ENCODE measurements at regions not wholly inside any gene's neighbourhood (a gene's known extent, or its start where the extent isn't known, plus 50 kb on each side); places are given as distances from the start of the nearest gene placed in this dataset.
"Not testable (repeated sequence)": the region's sequence is repeated elsewhere in the genome, so short reads cannot be mapped to it uniquely, and the experiment has no call there.

DNA sequence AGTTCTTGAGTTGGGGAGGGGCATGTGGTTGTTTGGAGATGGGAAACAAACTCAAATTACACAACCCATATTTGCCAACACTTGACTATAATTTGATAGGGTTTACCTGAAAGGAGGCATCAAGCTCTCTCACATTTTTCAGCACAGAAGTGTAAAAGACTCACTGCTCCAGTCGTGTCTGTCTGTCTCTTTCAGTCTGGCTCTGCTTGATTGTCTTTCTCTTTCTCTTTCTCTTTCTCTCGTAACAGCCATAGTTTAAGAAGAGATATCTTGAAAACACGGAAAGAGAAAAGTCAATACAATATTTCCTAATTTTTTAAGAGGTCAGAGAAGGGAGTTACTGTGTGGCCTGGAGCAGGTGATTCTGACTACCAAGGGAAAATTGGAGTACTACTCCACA lies 413.6 kb upstream of the CXorf51A start:
- TF ChIP-seq, protein P1, sequence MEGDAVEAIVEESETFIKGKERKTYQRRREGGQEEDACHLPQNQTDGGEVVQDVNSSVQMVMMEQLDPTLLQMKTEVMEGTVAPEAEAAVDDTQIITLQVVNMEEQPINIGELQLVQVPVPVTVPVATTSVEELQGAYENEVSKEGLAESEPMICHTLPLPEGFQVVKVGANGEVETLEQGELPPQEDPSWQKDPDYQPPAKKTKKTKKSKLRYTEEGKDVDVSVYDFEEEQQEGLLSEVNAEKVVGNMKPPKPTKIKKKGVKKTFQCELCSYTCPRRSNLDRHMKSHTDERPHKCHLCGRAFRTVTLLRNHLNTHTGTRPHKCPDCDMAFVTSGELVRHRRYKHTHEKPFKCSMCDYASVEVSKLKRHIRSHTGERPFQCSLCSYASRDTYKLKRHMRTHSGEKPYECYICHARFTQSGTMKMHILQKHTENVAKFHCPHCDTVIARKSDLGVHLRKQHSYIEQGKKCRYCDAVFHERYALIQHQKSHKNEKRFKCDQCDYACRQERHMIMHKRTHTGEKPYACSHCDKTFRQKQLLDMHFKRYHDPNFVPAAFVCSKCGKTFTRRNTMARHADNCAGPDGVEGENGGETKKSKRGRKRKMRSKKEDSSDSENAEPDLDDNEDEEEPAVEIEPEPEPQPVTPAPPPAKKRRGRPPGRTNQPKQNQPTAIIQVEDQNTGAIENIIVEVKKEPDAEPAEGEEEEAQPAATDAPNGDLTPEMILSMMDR (IDR thresholded peaks at IDR 0.05) = no peak
- no peak for TF ChIP-seq POLR2A (IDR thresholded peaks at IDR 0.05)
- Histone ChIP-seq H3K27me3 (no peaks in the 10 kb centered on the region), H3K27ac (no peak overlapping the region), H3K9me3 (replicated peaks in 1 of 3) (no peaks in the 10 kb centered on the region), H3K36me3 (replicated peaks in 1 of 2) (no peaks in the 10 kb centered on the region), H3K4me1 (replicated peaks in 1 of 2) (no peaks in the 10 kb centered on the region), H3K4me3 (no peak overlapping the region)
- intact Hi-C loops (cut with DNase I) = no loop called here
- 63 to 86% (median 71%) methylated on average over 3 of the region's 3 CpGs for WGBS, 4 donors
- DNase-seq = no peak

DNA sequence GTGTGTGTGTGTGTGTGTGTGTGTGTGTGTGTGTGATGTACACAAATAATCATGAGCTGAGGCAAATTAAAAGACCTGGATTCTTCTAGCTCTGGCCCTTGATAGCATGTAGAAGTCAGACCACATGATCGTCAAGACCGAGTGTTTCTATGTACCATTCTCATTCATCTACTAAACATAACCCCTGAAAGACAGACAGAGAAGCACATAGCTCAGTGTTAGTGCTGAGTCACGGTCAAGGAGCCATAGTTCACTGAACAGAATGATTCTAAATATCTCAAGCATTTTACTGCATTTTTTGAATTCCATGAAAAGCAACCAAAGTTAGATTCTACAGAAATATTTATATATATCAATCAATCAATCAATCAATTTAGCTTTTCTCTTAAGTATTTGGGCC lies 412.3 kb upstream of the CXorf51A start:
- DNase-seq = no peak
- TF ChIP-seq, protein P1 (IDR thresholded peaks at IDR 0.05) = no peak
- no peak for TF ChIP-seq POLR2A (IDR thresholded peaks at IDR 0.05)
- Histone ChIP-seq H3K9me3 (replicated peaks in 1 of 3) (no peaks in the 10 kb centered on the region), H3K27ac (no peak overlapping the region), H3K27me3 (no peaks in the 10 kb centered on the region), H3K4me1 (replicated peaks in 1 of 2) (no peaks in the 10 kb centered on the region), H3K4me3 (no peak overlapping the region), H3K36me3 (replicated peaks in 1 of 2) (no peaks in the 10 kb centered on the region)
- 63 to 93% (median 82%) methylated on average over 3 of the region's 3 CpGs for WGBS, 4 donors
- intact Hi-C loops (cut with DNase I) = no loop called here

DNA sequence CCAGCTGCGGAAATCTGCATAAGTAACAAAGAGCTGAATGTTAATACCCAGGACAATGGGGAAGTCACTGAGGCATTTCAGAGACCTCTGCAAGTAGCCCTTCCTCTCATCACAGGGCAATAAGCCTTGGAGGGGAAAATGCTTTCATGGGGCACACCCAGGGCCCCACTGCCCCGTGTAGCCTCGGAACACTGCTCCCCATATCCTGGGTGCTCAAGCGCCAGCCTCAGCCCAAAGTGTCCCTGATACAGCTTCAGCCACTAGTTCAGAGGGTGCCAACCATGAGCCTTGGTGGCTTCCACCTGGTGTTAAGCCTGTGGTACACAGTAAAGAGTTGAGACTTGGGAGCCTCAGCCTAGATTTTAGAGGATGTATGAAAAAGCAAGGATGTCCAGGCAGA lies 402.8 kb upstream of the CXorf51A start:
- no peak for DNase-seq
- TF ChIP-seq, protein P1 (IDR thresholded peaks at IDR 0.05) = no peak
- no peak for TF ChIP-seq POLR2A (IDR thresholded peaks at IDR 0.05)
- WGBS, 4 donors = 84 to 100% (median 89%) methylated on average over 3 to 4 of the region's 4 CpGs

DNA sequence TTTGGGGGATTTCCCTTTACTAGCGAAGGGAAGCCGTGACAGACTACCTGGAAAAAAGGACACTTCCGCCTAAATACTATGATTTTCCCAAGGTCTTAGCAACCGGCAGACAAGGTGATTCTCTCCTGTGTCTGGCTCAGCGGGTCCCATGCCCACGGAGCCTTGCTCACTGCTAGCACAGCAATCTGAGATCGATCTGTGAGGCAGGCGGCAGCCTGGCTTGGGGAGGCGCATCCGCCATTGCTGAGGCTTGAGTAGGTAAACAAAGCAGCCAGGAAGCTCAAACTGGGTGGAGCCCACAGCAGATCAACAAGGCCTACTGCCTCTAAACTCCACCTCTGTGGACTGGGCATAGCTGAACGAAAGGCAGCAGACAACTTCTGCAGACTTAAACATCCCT lies 385.9 kb upstream of the CXorf51A start:
- H3K4me3 ChIP-seq; H3K9me3 ChIP-seq (replicated peaks in 1 of 3); H3K36me3 ChIP-seq (replicated peaks in 1 of 2); H3K4me1 ChIP-seq (replicated peaks in 1 of 2); DNase-seq; intact Hi-C loops (cut with DNase I); H3K27ac ChIP-seq; H3K27me3 ChIP-seq: not testable (repeated sequence)
- WGBS, 4 donors = 85 to 93% (median 89%) methylated on average over 4 to 11 of the region's 11 CpGs

More for the DNA sequence above, 402.8 kb upstream of the CXorf51A start:
- no peak overlapping the region for H3K27ac ChIP-seq
- intact Hi-C loops (cut with DNase I) = no loop called here
- H3K4me1 ChIP-seq (replicated peaks in 1 of 2) = no peaks in the 10 kb centered on the region
- H3K27me3 ChIP-seq = no peaks in the 10 kb centered on the region
- no peaks in the 10 kb centered on the region for H3K36me3 ChIP-seq (replicated peaks in 1 of 2)
- no peaks in the 10 kb centered on the region for H3K9me3 ChIP-seq (replicated peaks in 1 of 3)
- no peak overlapping the region for H3K4me3 ChIP-seq

DNA sequence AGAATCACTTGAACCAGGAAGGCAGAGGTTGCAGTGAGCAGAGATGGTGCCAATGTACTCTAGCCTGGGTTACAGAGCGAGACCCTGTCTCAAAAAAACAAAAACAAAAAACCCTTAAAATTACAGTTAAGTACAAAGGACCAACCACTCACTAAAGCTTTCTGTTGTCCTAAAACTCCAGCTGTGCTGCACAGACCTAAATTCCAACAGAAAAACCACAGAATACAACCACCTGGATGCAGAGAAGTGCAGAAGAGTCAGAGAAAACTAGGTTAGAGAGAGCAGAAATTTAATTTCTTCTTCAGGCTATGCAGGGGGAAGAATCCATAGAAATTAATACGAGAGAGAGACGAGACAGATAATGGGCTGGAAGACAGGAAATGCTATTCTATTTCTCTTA lies 376.8 kb upstream of the CXorf51A start:
- DNase-seq = no peak
- intact Hi-C loops (cut with DNase I) = no loop called here
- WGBS, 4 donors = 71 to 89% (median 79%) methylated on average over 3 of the region's 3 CpGs
- Histone ChIP-seq H3K27ac (no peak overlapping the region), H3K36me3 (replicated peaks in 1 of 2) (no peaks in the 10 kb centered on the region), H3K4me1 (replicated peaks in 1 of 2) (no peaks in the 10 kb centered on the region), H3K4me3 (no peak overlapping the region), H3K27me3 (no peaks in the 10 kb centered on the region), H3K9me3 (replicated peaks in 1 of 3) (no peaks in the 10 kb centered on the region)
- TF ChIP-seq, protein P1 (IDR thresholded peaks at IDR 0.05) = no peak
- no peak for TF ChIP-seq POLR2A (IDR thresholded peaks at IDR 0.05)
